K562 (cell line): ENCODE measurements at regions not wholly inside any gene's neighbourhood (a gene's known extent, or its start where the extent isn't known, plus 50 kb on each side); places are given as distances from the start of the nearest gene placed in this dataset.

Experiments
- BRCA1 ChIP-seq, 2 experiments: fragments of 450-650 bp in 1 of 2; sonication (generic) in 1 of 2; formaldehyde crosslinking in 1 of 2; IDR thresholded peaks; 2 replicates each; pipeline versions ENCODE4 v1.5.0 to v1.6.1; 2017 to 2020; ENCODE audit warnings: mild to moderate bottlenecking in 1 of 2, missing genetic modification reagents in 1 of 2
- CEBPB ChIP-seq: fragments of 450-650 bp; IDR thresholded peaks from 2 replicates; pipeline ENCODE4 v1.6.1; 2016; ENCODE audit warnings: missing genetic modification characterization, missing compliant biosample characterization
- GTF2F1 ChIP-seq: IDR thresholded peaks from 2 replicates; pipeline ENCODE4 v1.6.1; 2011; ENCODE audit warnings: low read depth, low read length, improper control_type of control experiment
- TBP ChIP-seq: optimal IDR thresholded peaks from 2 replicates; pipeline ENCODE3; 2011; ENCODE audit warnings: low read depth, low read length, improper control_type of control experiment
- TCF7L2 ChIP-seq: fragments of 150-350 bp; IDR thresholded peaks from 2 replicates; pipeline ENCODE4 v1.6.1; 2016; ENCODE audit warnings: low read depth, mild to moderate bottlenecking, low read length, moderate library complexity
- ZNF121 ChIP-seq: sonication (generic); formaldehyde crosslinking; conservative IDR thresholded peaks from 2 replicates; pipeline ENCODE4 v1.8.0; 2022; ENCODE audit warnings: missing genetic modification reagents
- ZNF197 ChIP-seq: fragments of 200-800 bp; sonication (Bioruptor generic); IDR thresholded peaks from 2 replicates; pipeline ENCODE4 v1.6.1; 2016; ENCODE audit warnings: low read depth, missing genetic modification characterization, missing compliant biosample characterization
- ZNF507 ChIP-seq: conservative IDR thresholded peaks from 2 replicates; pipeline ENCODE4 v1.6.1; 2017; ENCODE audit warnings: missing genetic modification characterization, missing compliant biosample characterization
- TF ChIP-seq, protein P1 (sequence below): IDR thresholded peaks from 3 replicates; pipeline ENCODE4 v1.6.1; 2011; ENCODE audit warnings: borderline replicate concordance, mild to moderate bottlenecking; ENCODE audit not compliant: insufficient read length, insufficient read depth
- TF ChIP-seq, protein P2 (sequence below), 3 experiments: IDR thresholded peaks in 2 of 3; conservative IDR thresholded peaks in 1 of 3; 2 replicates each; pipeline ENCODE4 v1.5.1; 2011 to 2012; ENCODE audit warnings: low read length in 3 of 3, mild to moderate bottlenecking in 3 of 3, control low read depth in 2 of 3, improper control_type of control experiment in 1 of 3, inconsistent platforms in 1 of 3, low read depth in 1 of 3, mixed read lengths in 1 of 3, moderate library complexity in 1 of 3; ENCODE audit not compliant: insufficient read depth in 2 of 3

DNA sequence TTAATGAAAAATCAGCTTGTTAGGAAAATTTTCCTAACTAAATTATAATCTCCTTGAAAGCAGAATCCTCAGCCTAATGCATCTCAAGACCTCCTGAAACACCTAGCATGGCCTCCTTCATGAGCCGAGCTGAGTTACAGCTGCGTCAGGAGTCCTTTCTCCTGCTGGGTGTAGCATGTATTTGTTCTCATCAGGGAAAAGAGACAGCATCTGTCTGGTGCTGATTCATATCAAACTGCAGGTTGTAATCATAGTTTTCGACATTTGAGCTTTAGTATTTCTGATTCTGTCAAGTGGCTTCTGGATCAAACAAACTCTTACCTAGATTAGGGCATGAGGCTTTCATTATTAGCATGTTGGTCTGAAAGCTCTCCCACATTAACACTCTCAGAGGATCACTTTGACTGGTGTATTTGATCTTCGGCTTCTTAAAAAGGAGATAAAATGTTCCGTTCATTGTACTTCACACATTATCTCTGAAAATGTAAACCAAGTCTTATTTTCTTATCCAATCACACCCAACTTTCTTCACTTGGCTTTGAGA is 140.1 kb upstream of the FRG1 start:
- TF ChIP-seq TBP (no peak), TCF7L2 (no peak), BRCA1 (IDR thresholded peaks at IDR 0.05) (no peak), BRCA1 (CRISPR knock-in tag; IDR thresholded peaks at IDR 0.05) (no peak), ZNF121 (no peak), ZNF197 (CRISPR knock-in tag) (no peak), GTF2F1 (no peak), CEBPB (no peak), ZNF507 (tag) (no peak)
- TF ChIP-seq, protein P1, sequence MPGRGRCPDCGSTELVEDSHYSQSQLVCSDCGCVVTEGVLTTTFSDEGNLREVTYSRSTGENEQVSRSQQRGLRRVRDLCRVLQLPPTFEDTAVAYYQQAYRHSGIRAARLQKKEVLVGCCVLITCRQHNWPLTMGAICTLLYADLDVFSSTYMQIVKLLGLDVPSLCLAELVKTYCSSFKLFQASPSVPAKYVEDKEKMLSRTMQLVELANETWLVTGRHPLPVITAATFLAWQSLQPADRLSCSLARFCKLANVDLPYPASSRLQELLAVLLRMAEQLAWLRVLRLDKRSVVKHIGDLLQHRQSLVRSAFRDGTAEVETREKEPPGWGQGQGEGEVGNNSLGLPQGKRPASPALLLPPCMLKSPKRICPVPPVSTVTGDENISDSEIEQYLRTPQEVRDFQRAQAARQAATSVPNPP = no peak
- TF ChIP-seq, protein P2, sequence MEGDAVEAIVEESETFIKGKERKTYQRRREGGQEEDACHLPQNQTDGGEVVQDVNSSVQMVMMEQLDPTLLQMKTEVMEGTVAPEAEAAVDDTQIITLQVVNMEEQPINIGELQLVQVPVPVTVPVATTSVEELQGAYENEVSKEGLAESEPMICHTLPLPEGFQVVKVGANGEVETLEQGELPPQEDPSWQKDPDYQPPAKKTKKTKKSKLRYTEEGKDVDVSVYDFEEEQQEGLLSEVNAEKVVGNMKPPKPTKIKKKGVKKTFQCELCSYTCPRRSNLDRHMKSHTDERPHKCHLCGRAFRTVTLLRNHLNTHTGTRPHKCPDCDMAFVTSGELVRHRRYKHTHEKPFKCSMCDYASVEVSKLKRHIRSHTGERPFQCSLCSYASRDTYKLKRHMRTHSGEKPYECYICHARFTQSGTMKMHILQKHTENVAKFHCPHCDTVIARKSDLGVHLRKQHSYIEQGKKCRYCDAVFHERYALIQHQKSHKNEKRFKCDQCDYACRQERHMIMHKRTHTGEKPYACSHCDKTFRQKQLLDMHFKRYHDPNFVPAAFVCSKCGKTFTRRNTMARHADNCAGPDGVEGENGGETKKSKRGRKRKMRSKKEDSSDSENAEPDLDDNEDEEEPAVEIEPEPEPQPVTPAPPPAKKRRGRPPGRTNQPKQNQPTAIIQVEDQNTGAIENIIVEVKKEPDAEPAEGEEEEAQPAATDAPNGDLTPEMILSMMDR (IDR thresholded peaks at IDR 0.05 in 2 of 3, conservative IDR thresholded peaks at IDR 0.05 in 1 of 3; ENCODE audit: insufficient read depth in 2 of 3, low read depth in 1 of 3, low read length in 3 of 3) = no peak
